ENCODE measurements at regions not wholly inside any gene's neighbourhood (a gene's known extent, or its start where the extent isn't known, plus 50 kb on each side); places are given as distances from the start of the nearest gene placed in this dataset.

- TF ChIP-seq ZNF384 (IDR thresholded peaks at IDR 0.05) (no peak), FOXA1 (IDR thresholded peaks at IDR 0.05) (no peak), TARDBP (IDR thresholded peaks at IDR 0.05) (no peak), PKNOX1 (IDR thresholded peaks at IDR 0.05) (no peak), SUZ12 (IDR thresholded peaks at IDR 0.05) (no peak), FOXM1 (IDR thresholded peaks at IDR 0.05; ENCODE audit: borderline replicate concordance) (no peak), SP1 (IDR thresholded peaks at IDR 0.05) (no peak), L3MBTL2 (conservative IDR thresholded peaks at IDR 0.05) (no peak), HDGF (IDR thresholded peaks at IDR 0.05; ENCODE audit: borderline replicate concordance) (no peak), CTBP1 (IDR thresholded peaks at IDR 0.05; ENCODE audit: borderline replicate concordance) (no peak), FOXK2 (IDR thresholded peaks at IDR 0.05) (no peak), NFRKB (IDR thresholded peaks at IDR 0.05) (no peak), ARNT (IDR thresholded peaks at IDR 0.05) (no peak), ELF4 (IDR thresholded peaks at IDR 0.05) (no peak)
Measured at GRCh38 chr9:136604823-136605525, 57.7 kb upstream of the EGFL7 start.

Measured in HEK293T (cell line).